A673 (cell line): ENCODE measurements at regions not wholly inside any gene's neighbourhood (a gene's known extent, or its start where the extent isn't known, plus 50 kb on each side); places are given as distances from the start of the nearest gene placed in this dataset.

ENCODE experiments used
- BruUV-seq: library from RNA; stranded (reverse); fragments of 400-500 nt; replicated peaks from 2 replicates; lab custom pipeline; 2021; lab: Mats Ljungman, UMichigan
- CTCF ChIA-PET: fragments of 300-600 bp; sonication (Branson Sonifier 250); formaldehyde crosslinking; loops from one replicate; lab custom pipeline; 2022; ENCODE audit warnings: antibody characterized with exemption; lab: Charles Lee
- POLR2A ChIA-PET: fragments of 300-600 bp; sonication (Branson Sonifier 250); formaldehyde crosslinking; loops from one replicate; lab custom pipeline; 2022; ENCODE audit warnings: antibody characterized with exemption; ENCODE audit not compliant: low non-redundant PET; lab: Charles Lee
- DNase-seq: peaks from one replicate; pipeline ENCODE4 v3.0.0-alpha.2; 2015; ENCODE audit warnings: low spot score
- H3K27ac ChIP-seq: fragments of 200-600 bp; sonication (generic); 2 replicates; pipeline ENCODE4 v1.5.1; 2016; ENCODE audit warnings: mixed run types, low read depth, mild to moderate bottlenecking, mixed read lengths, antibody characterized with exemption, low read length; ENCODE audit not compliant: poor library complexity, severe bottlenecking
- H3K27me3 ChIP-seq: fragments of 200-600 bp; sonication (generic); replicated peaks from 2 replicates; pipeline ENCODE4 v1.6.1; 2017; ENCODE audit warnings: mixed run types, low read depth, mild to moderate bottlenecking, mixed read lengths, antibody characterized with exemption, low read length; ENCODE audit not compliant: insufficient read depth, poor library complexity
- H3K36me3 ChIP-seq: fragments of 200-600 bp; sonication (generic); 2 replicates; pipeline ENCODE4 v1.6.1; 2016; ENCODE audit warnings: mixed run types, mild to moderate bottlenecking, mixed read lengths, antibody characterized with exemption, low read length; ENCODE audit not compliant: insufficient read depth, poor library complexity, severe bottlenecking
- H3K4me1 ChIP-seq: fragments of 200-600 bp; sonication (generic); 2 replicates; pipeline ENCODE4 v1.6.1; 2017; ENCODE audit warnings: mixed run types, mild to moderate bottlenecking, mixed read lengths, antibody characterized with exemption, low read length; ENCODE audit not compliant: insufficient read depth, poor library complexity, severe bottlenecking
- H3K4me3 ChIP-seq: fragments of 200-600 bp; sonication (generic); 2 replicates; pipeline ENCODE4 v1.5.1; 2016; ENCODE audit warnings: low read depth, mixed run types, mild to moderate bottlenecking, mixed read lengths, low read length; ENCODE audit not compliant: poor library complexity, severe bottlenecking
- H3K9me3 ChIP-seq: fragments of 200-600 bp; sonication (generic); 2 replicates; pipeline ENCODE4 v1.6.1; 2016; ENCODE audit warnings: mixed run types, low read depth, mild to moderate bottlenecking, mixed read lengths, antibody characterized with exemption, low read length; ENCODE audit not compliant: poor library complexity, severe bottlenecking
- CTCF ChIP-seq: fragments of 300-800, 200-600 bp; sonication (generic); conservative IDR thresholded peaks from 2 replicates; pipeline ENCODE4 v1.5.1; 2017; ENCODE audit warnings: low read depth, mild to moderate bottlenecking, antibody characterized with exemption, low read length, moderate library complexity, mixed read lengths
- EZH2 ChIP-seq: fragments of 200-600 bp; sonication (generic); IDR thresholded peaks from 2 replicates; pipeline ENCODE4 v1.6.1; 2017; ENCODE audit warnings: borderline replicate concordance, low read depth, mild to moderate bottlenecking, mixed read lengths, antibody characterized with exemption, low read length; ENCODE audit not compliant: poor library complexity, severe bottlenecking
- intact Hi-C: fragments of 100-400 bp; cut with micrococcal nuclease; formaldehyde crosslinking; loops from one replicate; pipeline ENCODE4 v1.10.0; 2022; ENCODE audit not compliant: unreplicated experiment

GRCh38 chr16:86324320-86324719 is 186.0 kb upstream of the FOXF1 start:
- no peaks in the 10 kb centered on the region for H3K4me1 ChIP-seq
- TF ChIP-seq CTCF (no peak), EZH2 (no peak)
- intact Hi-C loops = no loop called here
- H3K4me3 ChIP-seq = no peak overlapping the region
- no peak for DNase-seq
- POLR2A ChIA-PET = no interaction called here
- H3K27ac ChIP-seq = no peak overlapping the region
- peaks cover 86% of the 10 kb centered on the region for H3K27me3 ChIP-seq
- H3K9me3 ChIP-seq = no peaks in the 10 kb centered on the region
- BruUV-seq = no TSS peak
- no peaks in the 10 kb centered on the region for H3K36me3 ChIP-seq
- CTCF ChIA-PET = no interaction called here

GRCh38 chr16:86325360-86325759 is 185.0 kb upstream of the FOXF1 start:
- BruUV-seq = no TSS peak

DNA sequence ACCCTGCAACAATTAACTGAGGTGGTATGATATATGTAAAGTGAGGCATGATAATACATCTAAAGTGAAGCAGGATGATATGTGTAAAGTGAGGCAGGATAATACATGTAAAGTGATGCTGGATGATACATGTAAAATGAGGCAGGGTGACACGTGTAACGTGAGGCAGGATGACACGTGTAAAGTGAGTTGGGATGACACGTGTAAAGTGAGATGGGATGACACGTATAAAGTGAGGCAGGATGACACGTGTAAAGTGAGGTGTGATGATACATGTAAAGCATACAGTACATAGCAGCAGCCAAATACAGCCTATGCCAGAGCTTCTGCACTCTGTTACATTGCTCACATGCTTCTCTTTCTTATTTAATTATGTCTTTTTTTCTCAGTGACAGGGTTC is 184.4 kb upstream of the FOXF1 start:
- Histone ChIP-seq H3K4me1 (no peaks in the 10 kb centered on the region), H3K9me3 (no peaks in the 10 kb centered on the region), H3K27ac (no peak overlapping the region), H3K36me3 (no peaks in the 10 kb centered on the region), H3K27me3 (peaks cover 85% of the 10 kb centered on the region), H3K4me3 (no peak overlapping the region)
- TF ChIP-seq CTCF (no peak), EZH2 (no peak)
- intact Hi-C loops = no loop called here
- DNase-seq = no peak
- BruUV-seq = no TSS peak
- CTCF ChIA-PET = no interaction called here
- POLR2A ChIA-PET = no interaction called here

More at GRCh38 chr16:86325360-86325759, 185.0 kb upstream of the FOXF1 start:
- intact Hi-C loops = no loop called here
- Histone ChIP-seq H3K27ac (no peak overlapping the region), H3K9me3 (no peaks in the 10 kb centered on the region), H3K36me3 (no peaks in the 10 kb centered on the region), H3K27me3 (peaks cover 84% of the 10 kb centered on the region), H3K4me3 (no peak overlapping the region), H3K4me1 (no peaks in the 10 kb centered on the region)
- POLR2A ChIA-PET = no interaction called here
- TF ChIP-seq EZH2 (no peak), CTCF (no peak)
- DNase-seq = no peak
- CTCF ChIA-PET = no interaction called here
